CD1c-positive myeloid dendritic cell (primary cell): ENCODE measurements at regions not wholly inside any gene's neighbourhood (a gene's known extent, or its start where the extent isn't known, plus 50 kb on each side); places are given as distances from the start of the nearest gene placed in this dataset.

Experiments used
- DNase-seq: peaks from one replicate; pipeline ENCODE4 v3.0.0-alpha.2; 2016; ENCODE audit errors: extremely low spot score

DNA sequence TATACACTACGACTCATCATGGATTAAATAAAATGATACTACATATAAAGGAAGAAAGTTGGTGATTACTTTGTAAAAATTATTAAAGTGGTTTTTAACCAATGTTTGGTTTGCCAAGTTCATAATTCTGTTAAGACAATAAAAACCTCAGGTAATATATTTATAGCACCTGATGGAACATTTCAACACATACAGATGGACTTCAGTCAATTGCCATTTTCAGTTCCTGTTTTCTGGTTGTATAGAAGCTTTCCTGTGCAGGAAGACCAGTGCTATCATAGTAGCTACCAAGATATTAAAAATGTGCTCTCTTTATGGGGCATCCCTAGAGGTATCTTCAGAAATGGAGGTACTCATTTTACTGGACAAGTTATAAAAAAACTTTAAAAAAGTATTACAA, 1686.4 kb downstream of the GRIK2 start:
- no peak for DNase-seq

- DNase-seq = no peak
Observed at GRCh38 chr6:103062136-103062535, 1668.6 kb downstream of the GRIK2 start.

- no peak for DNase-seq
Observed at GRCh38 chr6:103047567-103047966, 1654.1 kb downstream of the GRIK2 start.

DNA sequence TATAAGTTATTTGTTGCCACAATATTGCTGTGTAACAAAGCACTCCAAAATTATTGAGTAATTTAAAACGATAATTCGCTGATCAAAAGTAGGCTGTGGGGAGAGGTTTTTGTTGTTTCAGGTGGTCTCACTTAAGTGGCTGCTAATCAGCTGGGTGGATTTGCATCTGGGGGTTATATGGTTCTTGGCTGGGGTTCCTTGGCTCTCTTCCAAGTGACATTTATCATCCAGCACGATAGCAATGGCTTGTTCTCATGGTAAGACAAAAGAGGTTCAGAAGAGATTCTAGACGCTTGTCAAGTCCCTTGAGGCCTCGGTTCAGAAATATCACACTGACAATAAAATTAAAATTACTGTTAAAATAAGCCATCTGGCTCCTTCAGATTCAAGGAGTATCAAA, 1648.8 kb downstream of the GRIK2 start:
- DNase-seq = no peak

- DNase-seq = no peak
Observed at GRCh38 chr6:103036846-103037245, 1643.3 kb downstream of the GRIK2 start.

GRCh38 chr6:103027271-103027931, 1633.9 kb downstream of the GRIK2 start:
- DNase-seq = no peak

GRCh38 chr6:103018426-103018825, 1624.9 kb downstream of the GRIK2 start:
- DNase-seq = no peak

- DNase-seq = no peak
Observed at GRCh38 chr6:103017878-103018277, 1624.4 kb downstream of the GRIK2 start.

DNA sequence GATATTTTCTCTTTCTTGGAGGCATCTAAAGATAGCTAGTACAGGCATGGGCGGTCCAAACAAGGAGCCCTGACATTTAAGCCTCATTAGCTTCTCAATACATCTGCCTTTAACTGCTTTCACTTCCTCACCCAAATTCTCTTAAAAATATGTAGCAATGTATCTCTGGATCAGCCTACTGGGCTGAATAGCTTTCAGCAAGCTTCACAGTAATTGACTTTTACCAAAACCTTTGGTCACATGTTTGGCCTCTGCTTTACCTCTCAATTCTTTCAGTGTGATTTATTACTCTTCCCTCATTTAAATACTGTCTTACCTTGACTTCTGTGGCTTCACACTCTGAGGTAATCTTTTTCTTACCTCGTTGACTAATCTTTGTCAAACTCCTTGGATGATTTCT, 1618.1 kb downstream of the GRIK2 start:
- no peak for DNase-seq

- no peak for DNase-seq
Observed at GRCh38 chr6:103002282-103002681, 1608.8 kb downstream of the GRIK2 start.

DNA sequence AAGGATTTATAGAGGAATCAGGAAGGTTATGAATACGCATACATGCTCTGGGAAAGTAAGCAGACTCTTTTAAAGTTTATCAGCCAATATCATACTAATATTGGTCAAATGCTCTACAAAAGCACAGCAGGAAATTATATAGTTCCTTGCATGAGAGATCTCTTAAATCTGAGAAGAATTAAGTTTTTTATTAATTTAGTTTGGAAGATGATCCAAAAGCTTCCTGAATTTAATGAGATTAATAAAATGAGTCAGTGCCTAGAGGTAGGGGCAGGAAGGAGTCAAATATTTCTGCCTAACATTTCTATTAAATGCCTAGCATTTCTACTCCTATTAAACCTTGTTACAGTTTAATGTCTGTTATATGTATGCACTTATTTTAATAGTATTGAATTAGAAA, 1608.2 kb downstream of the GRIK2 start:
- no peak for DNase-seq

GRCh38 chr6:103000688-103001087, 1607.2 kb downstream of the GRIK2 start:
- DNase-seq = no peak

- no peak for DNase-seq
Observed at GRCh38 chr6:102995491-102995890, 1602.0 kb downstream of the GRIK2 start.

DNA sequence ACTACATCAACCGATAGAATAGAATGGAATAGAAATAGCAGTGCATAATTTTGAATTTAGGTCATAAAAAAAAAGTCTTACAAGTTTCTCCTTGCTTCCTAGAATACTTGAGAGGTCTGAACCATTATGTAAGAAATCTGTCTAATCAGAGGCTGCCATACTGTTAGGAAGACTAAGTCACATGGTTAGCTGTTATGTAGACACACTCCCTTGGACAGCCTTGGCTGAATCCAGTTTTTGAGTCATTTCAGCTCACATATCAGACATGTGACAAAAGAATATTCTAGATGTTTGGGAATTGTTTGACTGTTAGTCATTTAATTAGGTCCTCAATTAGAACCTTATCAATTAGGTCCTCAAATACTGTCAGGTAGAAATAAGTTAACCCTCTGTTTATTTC, 1601.4 kb downstream of the GRIK2 start:
- no peak for DNase-seq

- no peak for DNase-seq
Observed at GRCh38 chr6:102986086-102986485, 1592.6 kb downstream of the GRIK2 start.

DNA sequence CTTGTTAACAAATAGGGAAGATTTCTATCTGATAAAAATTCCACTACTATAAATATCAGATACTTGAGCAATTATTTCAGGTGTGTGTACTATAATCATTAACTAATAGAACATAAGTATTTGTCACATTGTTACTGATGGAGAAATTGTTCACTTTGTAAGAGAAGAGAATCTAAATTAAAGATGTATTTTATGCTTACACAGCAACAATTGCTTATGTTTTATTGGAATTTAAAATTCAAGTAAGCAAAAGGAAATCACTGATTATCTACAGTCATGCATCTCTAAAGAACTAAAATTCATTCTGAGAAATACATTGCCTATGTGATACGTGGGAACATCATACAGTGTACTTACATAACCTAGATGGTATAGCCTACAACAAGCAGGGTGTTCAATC, 1590.8 kb downstream of the GRIK2 start:
- no peak for DNase-seq

GRCh38 chr6:102981490-102982015, 1588.0 kb downstream of the GRIK2 start:
- DNase-seq = no peak

- no peak for DNase-seq
Observed at GRCh38 chr6:102980951-102981350, 1587.4 kb downstream of the GRIK2 start.

- DNase-seq = no peak
Observed at GRCh38 chr6:102961902-102962301, 1568.4 kb downstream of the GRIK2 start.

GRCh38 chr6:102950967-102951366, 1557.5 kb downstream of the GRIK2 start:
- no peak for DNase-seq

- DNase-seq = no peak
Observed at GRCh38 chr6:102944475-102944874, 1551.0 kb downstream of the GRIK2 start.

- DNase-seq = no peak
Observed at GRCh38 chr6:102942206-102942605, 1548.7 kb downstream of the GRIK2 start.

GRCh38 chr6:102936959-102937358, 1543.5 kb downstream of the GRIK2 start:
- no peak for DNase-seq

DNA sequence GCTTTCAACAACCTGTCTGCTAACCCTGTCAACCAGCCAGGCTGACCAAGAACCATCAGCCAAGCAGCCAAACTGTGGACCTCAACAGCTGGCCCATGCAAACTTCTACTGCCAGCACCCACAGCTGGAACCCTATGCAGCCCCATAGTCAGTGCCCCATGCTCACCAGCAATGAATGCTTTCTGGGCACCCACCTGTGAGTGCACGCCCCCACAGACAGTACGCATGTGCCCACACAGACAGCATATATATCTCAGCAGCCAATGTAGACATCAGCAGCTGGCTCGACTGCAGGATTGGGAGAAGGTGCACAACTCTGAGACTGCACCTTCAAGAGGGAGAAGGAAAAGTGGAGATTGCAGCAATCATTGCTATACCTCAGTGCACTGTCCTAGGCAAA, 1534.6 kb downstream of the GRIK2 start:
- no peak for DNase-seq
